Testis (tissue), 2 donors: ENCODE measurements at regions not wholly inside any gene's neighbourhood (a gene's known extent, or its start where the extent isn't known, plus 50 kb on each side); places are given as distances from the start of the nearest gene placed in this dataset.

Source experiments
- POLR2A ChIP-seq: fragments of 450-650 bp; IDR thresholded peaks from one replicate; pipeline ENCODE4 v1.6.1; 2017; ENCODE audit warnings: antibody characterized with exemption, mild to moderate bottlenecking, moderate library complexity
- TF ChIP-seq, protein P1 (sequence below), 3 experiments: fragments of 450-650 bp in 2 of 3; fragments of 200-600 bp in 1 of 3; sonication (generic) in 1 of 3; IDR thresholded peaks; one replicate each; pipeline ENCODE4 v1.5.1; 2016 to 2019; ENCODE audit warnings: antibody characterized with exemption in 3 of 3, mild to moderate bottlenecking in 2 of 3, moderate library complexity in 1 of 3

DNA sequence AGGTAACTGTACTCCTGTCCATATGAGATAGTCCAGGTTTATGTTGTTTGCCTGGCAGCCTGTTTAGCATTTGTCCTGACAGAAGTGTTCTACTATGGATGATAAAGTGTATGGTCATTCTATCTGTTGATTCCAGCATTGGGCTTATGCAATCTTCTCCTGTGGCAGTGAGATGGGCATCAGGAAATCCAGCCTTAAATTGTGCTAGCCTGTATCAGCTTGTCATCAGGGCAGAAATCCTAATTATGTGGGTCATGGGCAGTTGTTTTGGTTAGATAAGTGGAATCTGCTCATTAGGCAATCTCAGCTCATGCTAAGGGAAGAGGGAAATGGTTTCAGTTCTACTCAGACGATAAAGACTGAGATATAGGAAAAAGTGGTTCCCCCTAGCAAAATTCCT is 247.4 kb upstream of the CHD1 start:
- TF ChIP-seq, protein P1, sequence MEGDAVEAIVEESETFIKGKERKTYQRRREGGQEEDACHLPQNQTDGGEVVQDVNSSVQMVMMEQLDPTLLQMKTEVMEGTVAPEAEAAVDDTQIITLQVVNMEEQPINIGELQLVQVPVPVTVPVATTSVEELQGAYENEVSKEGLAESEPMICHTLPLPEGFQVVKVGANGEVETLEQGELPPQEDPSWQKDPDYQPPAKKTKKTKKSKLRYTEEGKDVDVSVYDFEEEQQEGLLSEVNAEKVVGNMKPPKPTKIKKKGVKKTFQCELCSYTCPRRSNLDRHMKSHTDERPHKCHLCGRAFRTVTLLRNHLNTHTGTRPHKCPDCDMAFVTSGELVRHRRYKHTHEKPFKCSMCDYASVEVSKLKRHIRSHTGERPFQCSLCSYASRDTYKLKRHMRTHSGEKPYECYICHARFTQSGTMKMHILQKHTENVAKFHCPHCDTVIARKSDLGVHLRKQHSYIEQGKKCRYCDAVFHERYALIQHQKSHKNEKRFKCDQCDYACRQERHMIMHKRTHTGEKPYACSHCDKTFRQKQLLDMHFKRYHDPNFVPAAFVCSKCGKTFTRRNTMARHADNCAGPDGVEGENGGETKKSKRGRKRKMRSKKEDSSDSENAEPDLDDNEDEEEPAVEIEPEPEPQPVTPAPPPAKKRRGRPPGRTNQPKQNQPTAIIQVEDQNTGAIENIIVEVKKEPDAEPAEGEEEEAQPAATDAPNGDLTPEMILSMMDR (IDR thresholded peaks at IDR 0.05) = no peak
- TF ChIP-seq POLR2A = no peak
